Liver (tissue), 8 donors: ENCODE measurements at regions not wholly inside any gene's neighbourhood (a gene's known extent, or its start where the extent isn't known, plus 50 kb on each side); places are given as distances from the start of the nearest gene placed in this dataset.

Source experiments
- DNase-seq: peaks from one replicate; pipeline ENCODE4 v3.0.0-alpha.2; 2017; ENCODE audit warnings: low spot score
- H3K27ac ChIP-seq, 2 donors: one replicate each; pipeline ENCODE4 v1.7.0; 2013; ENCODE audit warnings: inconsistent platforms in 2 of 2, low read length in 2 of 2, control low read depth in 1 of 2, low read depth in 1 of 2, mild to moderate bottlenecking in 1 of 2
- H3K27me3 ChIP-seq, 4 donors: one replicate each; pipeline versions ENCODE4 v1.6.1 to v1.7.0; 2013; ENCODE audit warnings: low read length in 3 of 4, inconsistent platforms in 1 of 4, mild to moderate bottlenecking in 1 of 4, moderate library complexity in 1 of 4; ENCODE audit not compliant: control insufficient read depth in 4 of 4, insufficient read depth in 4 of 4
- H3K36me3 ChIP-seq, 4 donors: one replicate each; pipeline versions ENCODE4 v1.6.1 to v1.7.0; 2013; ENCODE audit warnings: low read length in 3 of 4, mild to moderate bottlenecking in 3 of 4, low read depth in 1 of 4, moderate library complexity in 1 of 4; ENCODE audit not compliant: control insufficient read depth in 4 of 4, insufficient read depth in 3 of 4
- H3K4me1 ChIP-seq, 4 donors: one replicate each; pipeline versions ENCODE4 v1.6.1 to v1.7.0; 2013; ENCODE audit warnings: low read length in 3 of 4, mild to moderate bottlenecking in 3 of 4, moderate library complexity in 1 of 4; ENCODE audit not compliant: control insufficient read depth in 4 of 4, insufficient read depth in 4 of 4
- H3K4me3 ChIP-seq, 3 donors: one replicate each; pipeline versions ENCODE4 v1.6.1 to v1.7.0; 2013; ENCODE audit warnings: low read length in 3 of 3, control low read depth in 1 of 3, low read depth in 1 of 3, mild to moderate bottlenecking in 1 of 3
- H3K9ac ChIP-seq, 2 donors: one replicate each; pipeline ENCODE4 v1.7.0; 2013; ENCODE audit warnings: low read length in 2 of 2, mild to moderate bottlenecking in 2 of 2, moderate library complexity in 2 of 2, control low read depth in 1 of 2, low read depth in 1 of 2
- H3K9me3 ChIP-seq, 4 donors: one replicate each; pipeline versions ENCODE4 v1.6.1 to v1.7.0; 2013; ENCODE audit warnings: low read length in 3 of 4; ENCODE audit not compliant: control insufficient read depth in 4 of 4
- ATF3 ChIP-seq: IDR thresholded peaks from 2 replicates; pipeline ENCODE4 v1.6.1; 2016; ENCODE audit warnings: antibody characterized with exemption
- CTCF ChIP-seq: fragments of 150-350 bp; IDR thresholded peaks from 2 replicates; pipeline ENCODE4 v1.5.1; 2017; ENCODE audit warnings: improper control_type of control experiment, low read depth, low read length; ENCODE audit not compliant: missing input control
- EGR1 ChIP-seq, 2 donors: IDR thresholded peaks; 2 replicates each; pipeline ENCODE4 v1.6.1; 2016 to 2018; ENCODE audit warnings: antibody characterized with exemption in 2 of 2, low read depth in 2 of 2
- FOXA1 ChIP-seq: IDR thresholded peaks from 2 replicates; pipeline ENCODE4 v1.6.1; 2016; ENCODE audit warnings: antibody characterized with exemption
- FOXA2 ChIP-seq: IDR thresholded peaks from 2 replicates; pipeline ENCODE4 v1.6.1; 2016; ENCODE audit warnings: antibody characterized with exemption
- GABPA ChIP-seq, 2 donors: IDR thresholded peaks in 1 of 2; conservative IDR thresholded peaks in 1 of 2; 2 replicates each; pipeline ENCODE4 v1.6.1; 2016; ENCODE audit warnings: antibody characterized with exemption in 2 of 2, mild to moderate bottlenecking in 1 of 2, moderate library complexity in 1 of 2
- HNF4A ChIP-seq, 2 donors: conservative IDR thresholded peaks; 2 replicates each; pipeline ENCODE4 v1.6.1; 2016; ENCODE audit warnings: antibody characterized with exemption in 2 of 2, mild to moderate bottlenecking in 2 of 2
- HNF4G ChIP-seq: IDR thresholded peaks from 2 replicates; pipeline ENCODE4 v1.6.1; 2016; ENCODE audit warnings: antibody characterized with exemption
- JUND ChIP-seq, 2 donors: IDR thresholded peaks; 2 replicates each; pipeline ENCODE4 v1.6.1; 2016; ENCODE audit warnings: antibody characterized with exemption in 2 of 2
- MAX ChIP-seq: IDR thresholded peaks from 2 replicates; pipeline ENCODE4 v1.6.1; 2016; ENCODE audit warnings: antibody characterized with exemption
- NR2F2 ChIP-seq: IDR thresholded peaks from 2 replicates; pipeline ENCODE4 v1.6.1; 2016; ENCODE audit warnings: antibody characterized with exemption
- RXRA ChIP-seq, 2 donors: IDR thresholded peaks; 2 replicates each; pipeline ENCODE4 v1.6.1; 2017 to 2018; ENCODE audit warnings: antibody characterized with exemption in 2 of 2, mild to moderate bottlenecking in 1 of 2
- SP1 ChIP-seq: IDR thresholded peaks from 2 replicates; pipeline ENCODE4 v1.6.1; 2018; ENCODE audit warnings: antibody characterized with exemption, mild to moderate bottlenecking
- TAF1 ChIP-seq: conservative IDR thresholded peaks from 2 replicates; pipeline ENCODE4 v1.6.1; 2016; ENCODE audit warnings: antibody characterized with exemption, mild to moderate bottlenecking
- YY1 ChIP-seq: IDR thresholded peaks from 2 replicates; pipeline ENCODE4 v1.6.1; 2016; ENCODE audit warnings: antibody characterized with exemption, mild to moderate bottlenecking
- ZBTB33 ChIP-seq: IDR thresholded peaks from 2 replicates; pipeline ENCODE4 v1.6.1; 2016; ENCODE audit warnings: antibody characterized with exemption
- WGBS: extraction: QIAGEN DNeasy Blood & Tissue Kit; methylation state at CpG from one replicate; pipeline ENCODE4 v1.1.7; 2013; 5-methylcytosine and 5-hydroxymethylcytosine counted together
- donor health status: healthy.
- donor health status: healthy.
- donor health status: healthy.
- donor health status: healthy.
- donor health status: healthy.

GRCh38 chr1:213618094-213618493 is 369.7 kb upstream of the PROX1 start (continued):
- TF ChIP-seq FOXA2 (no peak), NR2F2 (no peak), CTCF (no peak)

- no peak for DNase-seq
- H3K9ac ChIP-seq: no peak overlapping the region
- TF ChIP-seq HNF4A (conservative IDR thresholded peaks at IDR 0.05) (no peak), GABPA (IDR thresholded peaks at IDR 0.05 in 1 of 2, conservative IDR thresholded peaks at IDR 0.05 in 1 of 2) (no peak), FOXA2 (no peak), MAX (no peak), YY1 (no peak), NR2F2 (no peak)
- H3K27ac ChIP-seq: no peak overlapping the region
- H3K4me3 ChIP-seq: no peak overlapping the region
- 96% methylated on average over 1 of the region's 1 CpG for WGBS
- H3K27me3 ChIP-seq: no peaks in the 10 kb centered on the region
- H3K9me3 ChIP-seq: no peaks in the 10 kb centered on the region
- no peaks in the 10 kb centered on the region for H3K4me1 ChIP-seq
- no peaks in the 10 kb centered on the region for H3K36me3 ChIP-seq
Observed at GRCh38 chr1:213619026-213619425, 368.7 kb upstream of the PROX1 start.

- H3K9me3 ChIP-seq: no peaks in the 10 kb centered on the region
- no peaks in the 10 kb centered on the region for H3K4me1 ChIP-seq
- TF ChIP-seq GABPA (IDR thresholded peaks at IDR 0.05 in 1 of 2, conservative IDR thresholded peaks at IDR 0.05 in 1 of 2): no peak
- no peak for TF ChIP-seq HNF4G
- no peak for TF ChIP-seq EGR1 (IDR thresholded peaks at IDR 0.05; ENCODE audit: low read depth in 2 of 2)
- no peak for TF ChIP-seq MAX
- no peak for TF ChIP-seq ATF3
- TF ChIP-seq FOXA2: no peak
- TF ChIP-seq NR2F2: no peak
- 91% methylated on average over 6 of the region's 6 CpGs for WGBS
- H3K9ac ChIP-seq: no peak overlapping the region
- no peak for DNase-seq
- no peak overlapping the region for H3K4me3 ChIP-seq
- no peak overlapping the region for H3K27ac ChIP-seq
- no peaks in the 10 kb centered on the region for H3K36me3 ChIP-seq
- no peaks in the 10 kb centered on the region for H3K27me3 ChIP-seq
Observed at GRCh38 chr1:213621077-213621476, 366.7 kb upstream of the PROX1 start.

GRCh38 chr1:213622365-213623063 is 365.3 kb upstream of the PROX1 start:
- no peak overlapping the region for H3K9ac ChIP-seq
- 80% methylated on average over 19 of the region's 19 CpGs for WGBS
- DNase-seq: no peak
- no peaks in the 10 kb centered on the region for H3K36me3 ChIP-seq
- H3K4me3 ChIP-seq: no peak overlapping the region
- H3K4me1 ChIP-seq: no peaks in the 10 kb centered on the region
- H3K27ac ChIP-seq: no peak overlapping the region
- no peaks in the 10 kb centered on the region for H3K9me3 ChIP-seq
- TF ChIP-seq GABPA (IDR thresholded peaks at IDR 0.05 in 1 of 2, conservative IDR thresholded peaks at IDR 0.05 in 1 of 2): no peak
- TF ChIP-seq FOXA1: no peak
- TF ChIP-seq SP1: no peak
- no peak for TF ChIP-seq RXRA (IDR thresholded peaks at IDR 0.05)
- no peak for TF ChIP-seq YY1
- TF ChIP-seq CTCF: no peak
- TF ChIP-seq JUND (IDR thresholded peaks at IDR 0.05): no peak
- no peak for TF ChIP-seq MAX
- TF ChIP-seq HNF4A (conservative IDR thresholded peaks at IDR 0.05): no peak
- TF ChIP-seq ATF3: no peak
- no peak for TF ChIP-seq TAF1
- TF ChIP-seq ZBTB33: no peak
- H3K27me3 ChIP-seq: no peaks in the 10 kb centered on the region
